HG03571 (cell line): ENCODE measurements at regions not wholly inside any gene's neighbourhood (a gene's known extent, or its start where the extent isn't known, plus 50 kb on each side); places are given as distances from the start of the nearest gene placed in this dataset.
"Not testable (repeated sequence)": the region's sequence is repeated elsewhere in the genome, so short reads cannot be mapped to it uniquely, and the experiment has no call there.

Experiments
- ATAC-seq: cut with Tn5 transposase; IDR thresholded peaks from one replicate; pipeline ENCODE4 v1.9.1; 2021; ENCODE audit not compliant: unreplicated experiment

- ATAC-seq = no peak
These were observed 335.6 kb downstream of the PREX1 start for GRCh38 chr20:48492015-48492714.

- no peak for ATAC-seq
These were observed 336.6 kb downstream of the PREX1 start for GRCh38 chr20:48490961-48491831.

DNA sequence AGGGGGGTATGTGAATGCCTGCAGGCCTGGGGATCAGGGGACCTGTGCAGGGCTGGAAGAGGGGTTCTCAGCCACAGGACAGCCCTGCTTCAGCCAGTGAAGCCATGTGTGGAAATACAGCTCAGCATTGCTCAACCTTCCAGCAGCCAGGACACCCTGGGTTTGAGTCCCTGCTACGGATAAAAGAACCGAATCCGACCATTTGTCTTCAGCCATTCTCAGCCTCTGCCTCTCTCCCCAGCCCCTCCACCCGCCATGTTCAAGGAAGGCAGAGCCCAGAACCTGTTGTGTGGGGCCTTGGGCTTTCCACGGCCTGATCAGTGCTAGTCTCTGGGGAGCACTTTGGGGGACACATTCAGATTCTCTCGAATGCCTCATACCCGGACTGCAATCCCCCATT lies 337.5 kb downstream of the PREX1 start:
- ATAC-seq = not testable (repeated sequence)

DNA sequence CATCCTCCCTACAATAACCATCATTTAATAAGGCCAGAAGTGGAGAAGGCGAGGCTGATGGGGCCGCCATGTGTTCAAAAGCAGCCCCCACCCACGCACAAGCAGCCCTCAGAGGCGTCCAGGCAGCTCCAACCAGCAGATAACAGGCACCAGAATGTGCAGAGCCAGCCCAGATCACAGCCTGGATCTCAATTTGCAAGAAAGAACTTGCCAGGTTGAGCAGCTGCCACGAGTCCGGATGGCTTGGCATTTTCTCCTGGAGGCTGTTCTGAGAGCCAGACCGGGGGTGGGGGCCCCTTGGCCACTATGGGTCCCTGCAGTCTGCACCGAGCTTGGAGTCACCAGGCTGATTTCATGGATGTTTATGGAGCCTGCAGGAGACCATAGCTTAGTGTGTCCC lies 338.1 kb downstream of the PREX1 start:
- no peak for ATAC-seq

GRCh38 chr20:48489046-48489463 lies 338.7 kb downstream of the PREX1 start:
- no peak for ATAC-seq

GRCh38 chr20:48488334-48489034 lies 339.3 kb downstream of the PREX1 start:
- not testable (repeated sequence) for ATAC-seq

DNA sequence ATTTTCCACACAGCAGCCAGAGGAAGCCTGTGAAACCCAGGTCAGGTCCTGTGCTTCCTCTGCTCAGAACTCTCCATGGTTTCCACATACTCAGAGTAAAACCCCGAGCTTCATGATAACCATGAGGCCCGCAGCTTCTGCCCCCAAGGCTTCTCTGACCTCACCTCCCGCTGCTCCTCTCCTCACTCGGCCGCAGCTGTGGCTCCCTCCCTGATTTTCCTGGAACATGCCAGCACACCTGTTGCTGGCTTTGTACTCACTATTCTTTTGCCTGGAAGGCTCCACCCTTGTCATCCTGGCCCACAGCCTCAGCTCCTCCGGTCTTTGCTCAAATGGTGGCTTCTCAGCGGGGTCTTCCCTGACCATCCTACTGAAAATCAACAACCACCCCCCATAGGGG lies 341.7 kb downstream of the PREX1 start:
- ATAC-seq = no peak

- not testable (repeated sequence) for ATAC-seq
These were observed 342.6 kb downstream of the PREX1 start for GRCh38 chr20:48485153-48485552.

DNA sequence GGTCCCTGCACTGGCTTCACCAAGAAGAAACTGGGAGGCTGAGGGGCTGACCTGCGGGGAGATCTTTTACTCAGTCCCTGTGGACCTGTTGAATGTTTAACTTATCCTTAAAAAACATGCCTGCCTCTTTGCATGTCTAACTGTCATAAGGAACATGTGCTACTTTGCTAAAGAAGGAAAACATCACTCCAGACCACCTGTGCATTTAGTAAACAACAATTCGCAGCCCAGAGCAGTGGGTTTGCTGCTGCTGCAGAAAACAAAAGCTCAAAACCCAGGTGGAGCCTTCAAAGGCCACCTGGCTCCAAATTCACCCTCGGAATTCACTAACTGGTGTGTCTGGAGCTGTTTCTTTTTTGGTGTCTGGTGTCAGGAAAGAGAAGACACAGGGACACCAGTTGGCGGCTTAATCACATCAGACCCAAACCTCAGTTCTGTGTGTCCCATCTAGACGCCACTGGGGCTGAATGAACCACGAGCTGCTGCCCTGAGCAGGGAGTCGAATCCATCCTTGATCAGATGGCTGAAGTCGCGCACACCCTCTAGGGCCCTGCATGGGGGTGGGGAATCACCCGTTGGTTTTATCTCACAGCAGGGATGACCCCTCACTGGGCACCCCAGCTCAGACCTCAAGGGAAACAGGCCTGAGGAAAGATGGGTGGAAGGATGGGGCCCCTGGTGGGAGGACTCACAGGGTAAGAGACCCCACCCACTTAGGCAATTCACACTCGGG lies 344.3 kb downstream of the PREX1 start:
- ATAC-seq = no peak

GRCh38 chr20:48482790-48483189 lies 345.0 kb downstream of the PREX1 start:
- no peak for ATAC-seq

DNA sequence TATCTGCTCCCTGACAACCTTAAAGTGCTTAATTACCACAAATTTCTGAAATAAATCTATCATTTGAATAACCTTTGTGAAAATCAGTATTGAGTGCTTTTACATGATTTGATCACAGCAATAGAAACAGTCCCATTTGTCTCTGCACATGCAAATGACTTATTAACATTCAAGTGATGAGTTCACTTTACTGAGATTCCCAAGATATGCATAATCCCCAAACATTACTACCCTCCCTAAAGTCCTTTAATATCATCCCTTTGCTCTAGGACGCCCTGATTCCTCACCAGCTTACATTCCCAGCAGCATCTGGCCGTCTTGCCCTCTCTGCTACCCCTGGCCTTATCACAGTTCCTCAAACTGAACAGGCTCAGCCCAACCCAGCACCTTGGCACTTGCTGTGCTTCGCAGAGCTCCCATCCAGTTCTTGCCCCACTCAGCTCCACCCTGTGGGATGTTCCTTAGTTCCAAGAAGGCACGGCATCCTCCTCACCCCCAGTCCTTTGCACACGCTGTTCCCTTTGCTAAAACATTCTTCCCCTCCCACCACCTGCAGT lies 347.5 kb downstream of the PREX1 start:
- ATAC-seq = no peak

DNA sequence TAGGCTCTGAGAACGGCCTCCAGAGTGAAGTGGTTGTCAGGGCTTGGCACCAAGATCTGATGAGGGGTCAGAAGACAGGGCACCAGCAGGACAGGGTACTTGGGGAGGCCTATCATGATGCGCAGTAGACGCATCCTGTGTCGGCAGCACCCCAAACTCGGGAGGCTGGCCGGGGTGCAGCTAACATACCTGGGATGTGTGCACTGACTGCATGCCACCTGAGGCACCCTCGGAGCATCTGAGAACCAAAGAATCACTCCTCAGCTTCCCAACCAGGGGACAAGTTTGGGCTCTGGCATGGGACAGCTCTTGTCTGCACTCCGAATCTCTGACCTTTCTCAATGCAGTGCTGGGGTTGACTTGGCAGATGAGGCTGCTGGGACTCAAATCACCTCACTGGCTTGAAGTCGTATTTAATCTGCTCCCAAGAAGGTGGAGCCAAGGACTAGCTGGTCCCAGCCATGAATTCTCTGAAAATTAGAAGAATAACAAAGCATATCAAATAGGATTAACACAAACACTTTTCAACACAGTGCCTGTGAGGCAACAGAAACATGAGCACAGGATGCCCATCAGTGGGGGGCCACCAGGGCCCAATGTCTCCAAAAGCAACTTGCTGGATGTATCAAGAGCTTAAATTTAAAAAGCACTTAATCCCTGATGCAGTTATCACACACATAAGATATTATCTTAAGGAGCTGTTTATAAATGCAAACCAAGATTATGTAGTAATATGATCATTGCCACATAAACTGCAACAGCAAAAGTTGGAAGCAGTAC lies 348.8 kb downstream of the PREX1 start:
- ATAC-seq = no peak

DNA sequence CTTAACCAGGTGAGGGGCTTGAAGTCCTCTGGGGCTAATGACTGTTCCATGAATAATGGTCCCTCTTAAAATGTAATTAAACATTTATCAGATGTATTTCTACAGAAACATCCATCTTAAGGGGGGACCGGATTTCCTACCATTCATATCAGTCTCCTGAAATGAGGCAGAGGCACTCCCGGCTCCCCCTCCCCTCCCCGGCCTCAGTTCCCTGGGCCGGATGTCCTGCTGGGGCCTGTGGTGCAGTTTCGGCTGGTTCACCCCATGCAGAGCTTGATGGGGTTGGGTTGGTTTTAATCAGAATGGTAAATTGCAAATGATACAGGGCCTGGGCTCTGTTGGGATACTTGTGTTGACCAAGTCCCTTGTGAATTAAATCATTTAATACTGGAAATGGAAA lies 349.4 kb downstream of the PREX1 start:
- ATAC-seq = no peak

DNA sequence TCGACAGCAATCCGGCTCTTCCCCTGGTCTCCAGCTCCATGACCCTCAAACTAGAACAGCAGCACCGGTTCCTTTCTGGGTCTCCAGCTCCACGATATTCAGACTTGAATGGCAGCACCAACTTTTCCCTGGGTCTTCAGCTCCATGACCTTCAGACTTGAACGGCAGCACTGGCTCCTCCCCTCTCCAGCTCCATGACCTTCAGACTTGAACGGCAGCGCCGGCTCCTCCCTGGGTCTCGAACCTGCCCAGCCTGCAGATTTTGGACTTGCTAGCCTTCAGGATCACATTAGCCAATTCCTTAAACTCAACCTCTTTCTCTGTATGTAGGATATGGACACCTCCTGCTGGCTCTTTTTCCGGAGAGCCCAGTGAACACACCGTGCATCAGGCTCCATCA lies 350.9 kb downstream of the PREX1 start:
- no peak for ATAC-seq

- ATAC-seq = no peak
These were observed 353.8 kb downstream of the PREX1 start for GRCh38 chr20:48474022-48474421.

- ATAC-seq = no peak
These were observed 355.9 kb downstream of the PREX1 start for GRCh38 chr20:48471759-48472408.

GRCh38 chr20:48471176-48471575 lies 356.6 kb downstream of the PREX1 start:
- ATAC-seq = no peak

- no peak for ATAC-seq
These were observed 357.7 kb downstream of the PREX1 start for GRCh38 chr20:48470141-48470540.

GRCh38 chr20:48469026-48469425 lies 358.8 kb downstream of the PREX1 start:
- no peak for ATAC-seq
